Suprapubic skin (tissue), 4 donors: ENCODE measurements at regions not wholly inside any gene's neighbourhood (a gene's known extent, or its start where the extent isn't known, plus 50 kb on each side); places are given as distances from the start of the nearest gene placed in this dataset.

Experiments used
- CTCF ChIP-seq, 2 donors: fragments of 200-600 bp in 1 of 2; fragments of 450-650 bp in 1 of 2; sonication (generic) in 1 of 2; IDR thresholded peaks; one replicate each; pipeline ENCODE4 v1.5.1; 2016 to 2019; ENCODE audit warnings: antibody characterized with exemption in 2 of 2, mild to moderate bottlenecking in 1 of 2, moderate library complexity in 1 of 2
- EP300 ChIP-seq: sonication (generic); formaldehyde crosslinking; IDR thresholded peaks from one replicate; pipeline ENCODE4 v1.6.1; 2017; ENCODE audit warnings: antibody characterized with exemption
- POLR2A ChIP-seq, 2 donors: fragments of 450-650 bp; IDR thresholded peaks; one replicate each; pipeline ENCODE4 v1.6.1; 2017; ENCODE audit warnings: antibody characterized with exemption in 2 of 2, mild to moderate bottlenecking in 2 of 2, moderate library complexity in 2 of 2
- POLR2AphosphoS5 ChIP-seq, 3 donors: sonication (generic); formaldehyde crosslinking; IDR thresholded peaks; one replicate each; pipeline ENCODE4 v1.6.1; 2017; ENCODE audit warnings: antibody characterized with exemption in 3 of 3

GRCh38 chr10:128623776-128624175 lies 497.6 kb upstream of the MKI67 start:
- TF ChIP-seq POLR2A (IDR thresholded peaks at IDR 0.05): no peak
- TF ChIP-seq CTCF (IDR thresholded peaks at IDR 0.05): no peak
- TF ChIP-seq EP300: no peak
- no peak for TF ChIP-seq POLR2AphosphoS5 (IDR thresholded peaks at IDR 0.05)
